ENCODE measurements at regions not wholly inside any gene's neighbourhood (a gene's known extent, or its start where the extent isn't known, plus 50 kb on each side); places are given as distances from the start of the nearest gene placed in this dataset.

DNA sequence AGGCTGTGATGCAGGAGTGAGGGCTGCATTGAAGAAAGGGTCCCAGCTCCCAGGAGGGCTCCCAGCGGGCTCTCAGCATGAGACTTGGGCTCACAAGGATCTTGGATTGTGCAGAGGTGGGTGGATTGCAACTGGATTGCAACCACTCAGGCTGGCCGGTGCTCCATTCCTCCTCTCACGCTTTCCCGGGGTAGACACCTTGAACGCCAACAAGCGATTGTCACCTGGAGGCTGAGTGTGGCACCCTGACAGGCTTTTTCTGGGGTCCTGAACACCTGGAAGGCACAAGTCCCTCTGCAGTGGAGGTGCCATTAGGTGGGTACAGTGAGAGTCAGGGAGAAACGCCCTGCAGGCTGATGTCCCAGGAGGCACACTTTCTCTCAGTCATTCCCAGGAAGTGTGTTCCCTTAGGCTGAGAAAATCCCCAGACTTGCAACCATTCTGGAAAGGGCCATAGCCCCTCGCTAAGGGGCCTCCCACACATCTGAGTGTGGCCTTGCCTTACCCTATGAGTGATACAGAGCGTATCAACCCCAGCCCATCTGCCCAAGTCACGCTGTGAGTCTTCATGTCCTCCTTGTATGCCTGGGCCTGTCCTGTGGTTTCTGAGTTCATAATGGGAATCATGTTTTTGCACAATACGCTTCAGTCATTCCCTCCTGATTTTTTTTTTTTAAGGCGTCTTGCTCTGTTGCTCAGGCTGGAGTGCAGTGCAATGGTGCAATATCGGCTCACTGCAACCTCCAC lies 488.1 kb downstream of the IRX1 start:
- DNase-seq: no peak

DNA sequence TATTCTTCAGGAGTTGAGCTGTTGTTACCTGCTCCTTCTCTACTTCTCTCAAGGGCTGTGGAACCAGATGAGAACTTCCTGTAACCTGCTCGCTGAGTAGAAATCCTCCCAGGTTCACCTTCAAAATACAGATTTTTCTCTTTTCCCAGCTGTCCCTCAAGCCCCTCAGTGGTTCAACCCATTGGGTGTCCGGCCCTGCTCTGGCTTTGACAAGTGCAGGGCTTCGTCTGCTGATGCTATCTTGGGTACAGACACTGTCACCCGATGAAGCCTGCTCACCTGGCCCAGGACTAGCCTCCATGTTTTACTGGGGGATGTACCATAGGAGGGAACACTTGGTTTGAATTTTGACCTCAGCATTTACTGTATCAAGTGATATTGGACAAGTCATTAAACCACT lies 490.4 kb downstream of the IRX1 start:
- DNase-seq: no peak

DNA sequence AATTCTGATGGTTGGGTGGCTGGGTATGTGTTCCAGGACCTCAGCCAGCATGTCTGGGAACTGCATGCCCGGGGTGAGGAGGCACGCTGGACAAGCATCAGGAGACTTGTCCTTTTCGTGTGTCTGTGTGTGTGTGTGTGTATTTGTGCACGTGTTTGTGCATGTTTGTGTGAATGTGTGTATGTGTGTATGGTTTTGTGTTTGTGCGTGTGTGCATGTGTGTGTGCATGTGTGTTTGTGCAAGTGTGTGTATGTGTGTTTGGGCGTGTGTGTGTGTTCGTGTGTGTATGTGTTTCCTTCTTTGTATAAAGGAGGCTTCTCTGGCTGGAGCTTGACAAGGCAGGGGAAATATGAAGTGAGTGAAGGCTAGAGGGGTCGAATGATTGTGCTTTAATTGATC lies 491.5 kb downstream of the IRX1 start:
- DNase-seq: no peak

- no peak for DNase-seq
Measured at GRCh38 chr5:4089087-4089486, 493.5 kb downstream of the IRX1 start.

DNA sequence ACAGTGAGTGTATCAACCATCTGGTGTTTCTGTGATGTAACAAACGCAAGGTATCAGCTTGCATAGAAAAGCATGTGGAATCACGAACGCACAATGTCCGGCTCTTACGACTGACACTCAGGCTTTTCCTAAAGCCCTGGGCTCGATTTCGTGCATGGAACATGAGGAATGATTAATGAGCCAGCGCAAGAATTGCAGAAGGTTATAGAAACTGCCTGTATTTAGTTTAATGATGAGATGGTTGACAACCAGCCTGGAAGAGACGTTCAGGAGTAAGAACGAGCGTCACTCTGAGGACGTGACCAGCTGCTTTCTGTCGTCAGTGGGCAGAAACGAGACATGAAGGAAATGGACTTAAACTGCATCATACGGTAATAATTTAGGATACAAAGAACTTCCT lies 497.6 kb downstream of the IRX1 start:
- no peak for DNase-seq

- DNase-seq: no peak
Measured at GRCh38 chr5:4093970-4094369, 498.3 kb downstream of the IRX1 start.

DNA sequence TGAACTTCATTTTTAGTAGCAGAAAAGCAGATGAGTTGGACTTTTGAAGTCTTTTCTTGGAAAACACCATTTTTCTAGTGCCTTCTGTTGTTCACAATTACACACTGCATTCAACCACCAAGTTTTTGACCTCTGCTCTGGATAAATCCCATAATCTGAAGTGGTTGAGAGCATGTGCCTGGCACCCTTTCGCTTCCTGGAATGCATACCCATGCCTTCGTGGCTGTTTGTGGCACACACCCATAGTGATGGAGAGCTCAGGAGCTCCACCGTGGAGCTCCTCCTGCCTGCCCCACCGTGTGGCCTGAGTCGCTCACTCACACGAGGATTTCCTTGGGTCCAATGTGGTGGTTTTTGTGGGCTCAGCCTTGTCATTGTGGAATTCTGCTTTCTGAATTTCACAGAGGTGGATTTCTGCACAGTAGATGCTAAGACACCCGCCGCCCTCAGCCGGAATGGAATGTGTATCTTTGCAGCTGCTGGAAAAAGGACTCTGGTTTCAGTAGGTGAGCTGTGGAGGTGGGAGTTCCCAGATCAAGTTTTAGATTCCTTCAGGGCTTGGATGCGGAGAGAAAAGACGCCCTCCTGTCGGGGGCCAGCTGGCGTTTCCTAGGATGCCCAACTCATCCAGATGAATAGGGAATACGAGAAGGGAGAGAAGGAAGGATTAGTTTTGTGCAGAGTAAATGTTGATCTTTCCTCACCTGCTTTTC lies 500.4 kb downstream of the IRX1 start:
- no peak for DNase-seq

DNA sequence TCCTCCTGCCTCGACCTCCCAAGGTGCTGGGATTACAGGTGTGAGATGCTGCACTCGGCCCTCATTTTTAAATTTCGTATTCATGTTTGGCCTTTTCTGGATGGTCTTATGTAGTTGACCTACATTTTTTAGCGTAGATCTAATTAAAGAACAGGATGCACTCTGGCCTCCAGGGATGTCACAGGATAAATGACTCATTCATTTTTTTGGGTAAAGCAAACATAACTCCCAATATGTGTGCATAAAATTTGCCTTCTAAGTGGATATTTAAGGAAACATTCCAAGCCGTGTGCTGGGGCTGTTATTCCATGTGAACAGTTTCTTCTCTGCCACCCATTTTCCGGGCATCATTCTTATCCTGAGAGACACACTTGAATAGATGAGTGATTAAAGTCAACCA lies 501.6 kb downstream of the IRX1 start:
- DNase-seq: no peak

- DNase-seq: no peak
Measured at GRCh38 chr5:4098226-4098625, 502.6 kb downstream of the IRX1 start.

DNA sequence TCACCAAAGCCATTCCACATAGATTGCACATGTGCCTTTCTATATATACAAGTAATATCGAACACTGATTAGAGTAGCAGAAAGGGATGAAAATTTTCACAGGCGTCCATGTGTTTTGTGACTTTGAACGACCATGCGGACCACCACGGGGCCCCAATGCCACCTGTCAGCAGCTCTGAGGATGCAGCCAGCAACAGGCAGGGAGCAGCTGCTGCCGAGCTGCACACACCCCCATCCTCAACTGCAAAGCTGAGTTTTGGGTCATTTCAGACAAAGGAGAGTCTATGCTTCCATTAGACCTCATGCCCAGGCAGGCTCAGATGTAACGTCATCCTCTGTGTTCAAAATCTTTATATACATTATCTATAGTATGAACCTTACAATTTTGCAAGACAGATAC lies 503.8 kb downstream of the IRX1 start:
- DNase-seq: no peak

- no peak for DNase-seq
Measured at GRCh38 chr5:4100739-4101138, 505.1 kb downstream of the IRX1 start.

DNA sequence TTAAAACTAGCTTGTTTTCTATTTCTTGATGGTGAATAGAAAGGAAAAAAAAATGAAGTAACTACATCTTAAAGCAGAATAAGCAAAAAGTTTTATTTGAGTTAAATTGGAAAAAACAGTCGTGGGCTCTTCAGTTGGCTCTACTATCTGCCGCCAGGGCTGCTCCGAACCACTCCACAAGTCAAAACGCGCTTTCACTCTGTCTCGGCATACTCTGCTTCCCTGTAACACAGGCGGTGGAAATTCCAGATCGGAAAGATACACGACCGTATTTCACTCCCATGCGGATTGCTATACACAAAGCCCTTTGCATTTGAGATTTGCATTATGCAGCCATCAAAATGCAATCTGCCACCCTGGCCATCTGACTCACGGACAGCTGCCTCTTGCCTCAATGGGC lies 505.6 kb downstream of the IRX1 start:
- no peak for DNase-seq

- DNase-seq: no peak
Measured at GRCh38 chr5:4104831-4105597, 509.4 kb downstream of the IRX1 start.

- no peak for DNase-seq
Measured at GRCh38 chr5:4108690-4109089, 513.1 kb downstream of the IRX1 start.

GRCh38 chr5:4113426-4113825 lies 517.8 kb downstream of the IRX1 start:
- DNase-seq: no peak

- no peak for DNase-seq
Measured at GRCh38 chr5:4113905-4114304, 518.3 kb downstream of the IRX1 start.

DNA sequence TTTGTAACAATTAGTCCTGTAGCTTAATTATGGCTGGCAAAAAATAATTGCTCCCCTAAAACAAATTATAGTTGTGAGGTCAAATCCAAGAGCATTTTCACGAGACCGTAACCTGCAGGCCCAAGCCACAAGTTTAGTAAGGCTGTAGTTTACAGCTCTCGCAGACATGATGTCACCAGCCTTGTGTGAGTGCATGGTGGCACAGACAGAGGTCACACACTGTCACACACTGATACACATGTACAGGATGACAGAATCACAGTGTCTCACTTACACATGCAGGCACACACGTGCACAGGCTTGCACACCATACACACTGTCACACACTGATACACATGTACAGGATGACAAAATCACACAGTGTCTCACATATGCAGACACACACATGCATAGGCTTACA lies 518.8 kb downstream of the IRX1 start:
- no peak for DNase-seq

DNA sequence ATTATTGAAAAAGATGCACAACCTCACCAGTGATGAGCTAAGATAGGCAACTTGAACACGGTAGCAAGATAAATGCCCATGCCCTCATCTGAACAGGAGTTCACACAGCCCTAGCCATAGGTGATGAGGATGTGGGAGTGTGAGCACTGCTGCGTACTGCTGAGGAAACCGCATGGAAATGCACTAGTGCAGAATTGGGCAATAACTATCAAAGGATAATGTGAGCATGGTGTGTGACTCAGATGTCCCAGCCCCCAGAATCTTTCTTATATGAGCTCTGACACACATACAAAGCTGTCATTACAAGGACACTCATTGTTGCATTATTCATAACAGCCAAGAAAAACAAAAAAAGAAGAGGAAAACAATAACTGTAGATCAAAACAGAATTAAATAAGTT lies 521.2 kb downstream of the IRX1 start:
- DNase-seq: no peak

- DNase-seq: no peak
Measured at GRCh38 chr5:4124221-4124970, 528.8 kb downstream of the IRX1 start.

GRCh38 chr5:4128994-4129393 lies 533.4 kb downstream of the IRX1 start:
- no peak for DNase-seq

DNA sequence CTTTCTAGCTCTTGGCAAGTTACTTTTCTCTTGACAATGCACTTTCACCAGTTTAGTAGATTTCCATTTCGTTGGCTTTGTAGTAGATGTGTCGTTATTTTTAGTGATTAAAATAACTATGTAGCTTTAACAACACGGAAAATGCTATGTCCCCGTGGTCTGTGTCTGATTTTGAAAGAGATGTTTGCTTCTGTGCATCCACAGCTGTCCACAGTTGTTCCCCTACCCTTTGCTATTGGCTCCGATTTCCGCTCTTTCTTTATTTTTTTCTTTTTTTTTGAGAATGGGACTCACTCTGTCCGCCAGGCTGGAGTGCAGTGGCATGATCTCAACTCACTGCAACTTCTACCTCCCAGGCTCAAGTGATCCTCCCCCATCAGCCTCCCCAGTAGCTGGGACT lies 533.9 kb downstream of the IRX1 start:
- DNase-seq: no peak

DNA sequence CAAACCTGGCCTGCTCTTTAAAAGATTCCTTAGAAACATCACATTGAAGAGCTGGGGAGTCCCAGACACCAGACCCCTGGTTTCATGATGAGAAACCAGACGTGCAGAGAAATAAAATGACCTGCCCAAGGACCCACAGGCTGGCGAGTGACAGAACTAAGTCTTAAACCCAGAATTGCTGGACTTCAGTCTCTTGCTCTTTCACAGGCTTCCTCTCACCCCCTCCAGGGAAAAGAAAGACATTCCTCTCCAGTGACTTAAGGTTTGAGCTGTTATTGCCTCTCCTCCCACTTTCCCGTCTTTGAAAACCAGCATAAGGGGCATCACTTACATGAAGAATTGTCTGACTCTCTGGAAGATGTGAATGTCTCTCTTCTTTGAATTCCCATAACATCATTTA lies 535.2 kb downstream of the IRX1 start:
- DNase-seq: no peak

GRCh38 chr5:4137781-4138180 lies 542.1 kb downstream of the IRX1 start:
- DNase-seq: no peak
